C4-2B (cell line): ENCODE measurements at regions not wholly inside any gene's neighbourhood (a gene's known extent, or its start where the extent isn't known, plus 50 kb on each side); places are given as distances from the start of the nearest gene placed in this dataset.

ENCODE experiments used
- ZFX ChIP-seq: fragments of 450-650 bp; IDR thresholded peaks from 2 replicates; pipeline ENCODE4 v1.6.1; 2017
- TF ChIP-seq, protein P1 (sequence below): fragments of 450-650 bp; conservative IDR thresholded peaks from 2 replicates; pipeline ENCODE4 v1.5.1; 2017; ENCODE audit warnings: mild to moderate bottlenecking

DNA sequence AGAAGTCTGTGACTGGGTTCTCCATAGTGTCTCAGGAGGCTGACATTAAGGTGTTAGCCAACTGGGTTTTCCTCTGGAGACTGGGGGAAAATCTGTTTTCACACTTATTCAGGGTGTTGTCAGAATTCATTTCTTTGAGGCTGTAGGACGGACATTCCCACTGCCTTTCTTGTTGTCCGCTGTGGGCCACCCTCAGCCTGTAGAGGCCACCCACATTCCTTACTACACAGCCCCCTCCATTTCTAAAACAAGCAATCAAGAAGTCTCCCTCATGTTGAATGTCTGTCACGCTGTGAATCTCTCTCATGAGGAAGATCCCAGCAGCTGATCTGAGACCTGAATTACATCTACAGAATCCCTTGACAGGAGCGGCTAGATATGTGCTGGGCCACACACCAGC lies 295.5 kb upstream of the RUNX1 start:
- TF ChIP-seq, protein P1, sequence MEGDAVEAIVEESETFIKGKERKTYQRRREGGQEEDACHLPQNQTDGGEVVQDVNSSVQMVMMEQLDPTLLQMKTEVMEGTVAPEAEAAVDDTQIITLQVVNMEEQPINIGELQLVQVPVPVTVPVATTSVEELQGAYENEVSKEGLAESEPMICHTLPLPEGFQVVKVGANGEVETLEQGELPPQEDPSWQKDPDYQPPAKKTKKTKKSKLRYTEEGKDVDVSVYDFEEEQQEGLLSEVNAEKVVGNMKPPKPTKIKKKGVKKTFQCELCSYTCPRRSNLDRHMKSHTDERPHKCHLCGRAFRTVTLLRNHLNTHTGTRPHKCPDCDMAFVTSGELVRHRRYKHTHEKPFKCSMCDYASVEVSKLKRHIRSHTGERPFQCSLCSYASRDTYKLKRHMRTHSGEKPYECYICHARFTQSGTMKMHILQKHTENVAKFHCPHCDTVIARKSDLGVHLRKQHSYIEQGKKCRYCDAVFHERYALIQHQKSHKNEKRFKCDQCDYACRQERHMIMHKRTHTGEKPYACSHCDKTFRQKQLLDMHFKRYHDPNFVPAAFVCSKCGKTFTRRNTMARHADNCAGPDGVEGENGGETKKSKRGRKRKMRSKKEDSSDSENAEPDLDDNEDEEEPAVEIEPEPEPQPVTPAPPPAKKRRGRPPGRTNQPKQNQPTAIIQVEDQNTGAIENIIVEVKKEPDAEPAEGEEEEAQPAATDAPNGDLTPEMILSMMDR = no peak
- TF ChIP-seq ZFX = no peak
